ENCODE measurements at regions not wholly inside any gene's neighbourhood (a gene's known extent, or its start where the extent isn't known, plus 50 kb on each side); places are given as distances from the start of the nearest gene placed in this dataset.

DNA sequence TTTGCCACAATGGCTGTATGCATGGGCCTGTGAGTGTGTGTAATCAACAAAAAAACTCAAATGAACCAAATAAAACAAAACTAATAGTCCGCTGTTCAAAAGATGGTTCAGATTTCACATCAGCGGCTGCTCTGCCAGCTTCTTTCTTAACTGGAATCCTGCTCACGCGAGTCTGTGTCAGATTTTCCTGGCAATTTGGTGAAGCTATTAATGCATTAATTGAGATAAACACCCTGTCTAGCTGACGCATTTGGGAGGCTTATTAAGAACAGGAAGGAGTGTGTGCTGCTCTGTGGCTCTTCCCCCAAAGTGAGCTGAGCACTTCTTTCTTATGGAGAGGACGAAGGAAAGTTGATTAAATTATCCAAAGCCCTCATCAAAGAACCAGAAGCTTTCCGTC, 336.6 kb upstream of the MKI67 start:
- no peak for DNase-seq (ENCODE audit: low read depth in 2 of 3, low spot score in 2 of 3)

DNA sequence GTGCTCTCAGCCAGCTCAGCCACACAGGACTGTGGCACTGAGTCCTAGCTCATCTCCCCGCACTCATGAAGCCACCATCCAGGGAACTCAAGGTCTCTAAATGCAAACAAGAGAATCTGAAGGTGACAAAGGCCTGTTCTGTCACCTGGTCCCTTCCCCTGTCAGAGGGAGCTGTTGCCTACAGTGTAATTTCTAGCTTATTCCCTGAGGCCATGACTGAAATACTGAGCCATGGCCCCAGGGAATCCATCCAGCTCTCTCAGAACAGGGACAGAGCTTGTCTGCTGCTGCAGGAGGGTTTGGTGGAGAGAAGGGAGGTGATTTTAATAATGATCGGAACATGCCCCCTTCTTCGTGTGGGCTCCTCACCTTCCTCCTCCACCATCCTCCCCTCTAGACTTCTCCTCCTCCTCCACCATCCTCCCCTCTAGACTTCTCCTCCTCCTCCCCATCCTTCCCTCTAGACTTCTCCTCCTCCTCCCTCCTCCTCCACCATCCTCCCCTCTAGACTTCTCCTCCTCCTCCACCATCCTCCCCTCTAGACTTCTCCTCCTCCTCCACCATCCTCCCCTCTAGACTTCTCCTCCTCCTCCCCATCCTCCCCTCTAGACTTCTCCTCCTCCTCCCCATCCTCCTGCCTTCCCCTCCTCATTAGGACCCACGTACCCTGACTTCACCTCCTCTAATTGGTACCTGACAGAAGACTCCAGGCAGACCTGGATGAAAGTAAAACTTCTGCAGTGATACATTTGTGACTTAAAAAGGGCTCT, 338.0 kb upstream of the MKI67 start:
- DNase-seq (ENCODE audit: low read depth in 2 of 3, low spot score in 2 of 3), result peak in 2 of 3 experiments; percentile 1 to 42

DNA sequence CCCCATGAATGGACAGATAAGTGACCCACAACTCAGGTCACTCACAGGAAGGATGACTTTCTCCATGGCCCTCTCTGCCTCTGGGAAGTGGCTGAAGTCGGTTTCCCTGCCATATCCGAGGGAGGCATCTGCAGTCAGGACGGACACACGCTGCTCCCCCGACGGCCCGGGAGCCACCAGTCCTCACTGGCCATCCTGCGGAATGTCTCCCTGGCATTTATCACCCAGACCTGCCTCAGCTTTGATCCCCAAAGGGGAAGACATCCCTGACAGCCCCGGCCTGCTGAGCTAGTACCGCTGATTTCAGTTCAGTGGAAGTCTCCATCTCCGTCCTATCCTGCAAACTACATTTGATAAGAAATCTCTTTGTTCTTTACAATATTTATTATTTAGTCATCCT, 339.5 kb upstream of the MKI67 start:
- DNase-seq (ENCODE audit: low read depth in 2 of 3, low spot score in 2 of 3), result no peak

DNA sequence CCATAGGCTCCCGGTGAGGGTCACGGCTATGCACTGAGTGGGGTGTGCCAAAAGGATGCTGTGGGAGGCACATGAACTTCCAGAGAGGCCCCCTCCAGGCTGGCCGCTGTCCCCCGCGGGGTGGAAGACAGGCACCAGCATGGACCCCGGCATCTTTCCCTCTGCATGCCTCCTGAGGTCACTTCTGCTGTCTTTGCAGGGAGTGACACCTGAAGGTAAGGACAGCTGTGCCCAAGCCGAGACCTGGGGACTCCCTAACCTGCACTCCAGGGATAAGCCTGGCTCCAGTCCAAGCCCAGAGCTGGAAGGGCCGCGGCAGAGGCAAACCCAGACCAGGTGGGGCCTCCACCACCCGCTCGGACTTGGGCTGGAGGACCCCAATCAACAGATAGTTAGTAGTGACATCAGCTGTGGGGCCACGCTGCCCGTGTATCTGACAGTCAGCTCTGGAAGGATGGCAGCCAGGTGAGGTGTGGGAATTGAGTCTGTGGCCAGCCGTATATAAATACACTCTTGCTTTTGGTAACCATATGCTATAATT, 340.7 kb upstream of the MKI67 start:
- DNase-seq (ENCODE audit: low read depth in 2 of 3, low spot score in 2 of 3), result no peak

DNA sequence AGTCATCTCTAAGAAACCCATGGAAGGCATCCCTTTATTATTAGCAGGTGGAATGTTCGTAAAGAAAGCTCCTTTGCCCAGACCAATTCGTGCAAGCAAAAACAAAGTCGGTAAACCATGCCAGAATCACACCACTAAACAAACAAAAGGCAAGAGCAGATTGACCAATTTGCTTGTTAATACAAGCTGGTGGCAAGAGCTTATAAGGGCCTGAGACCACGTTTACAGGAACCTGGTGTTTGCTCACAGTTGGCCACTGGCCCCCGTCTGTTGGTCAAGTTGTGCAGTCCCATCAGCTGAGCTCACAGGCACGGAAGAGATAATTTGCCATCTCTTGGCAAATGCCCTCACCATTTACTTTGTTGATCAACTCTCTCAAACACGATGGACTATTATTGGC, 342.2 kb upstream of the MKI67 start:
- no peak for DNase-seq (ENCODE audit: low read depth in 2 of 3, low spot score in 2 of 3)

DNA sequence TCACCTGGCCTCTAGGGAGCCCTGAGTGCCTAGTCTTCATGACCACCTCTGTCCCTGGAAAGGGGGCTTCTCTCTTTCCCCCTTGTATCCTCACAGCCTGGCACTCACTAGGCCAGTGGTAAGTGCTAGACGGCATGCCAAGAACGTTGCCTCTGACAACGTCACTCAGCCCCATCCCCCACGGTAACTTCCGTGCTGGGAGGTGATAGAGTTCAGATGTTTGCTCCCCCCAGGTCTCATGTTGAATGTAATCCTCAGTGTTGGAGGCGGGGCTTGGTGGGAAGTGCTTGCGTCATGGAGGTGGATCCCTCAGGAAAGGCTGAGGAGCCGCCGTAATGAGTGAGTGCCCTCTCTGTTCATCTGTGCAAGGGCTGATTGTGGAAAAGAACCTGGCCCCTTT, 343.3 kb upstream of the MKI67 start:
- DNase-seq (ENCODE audit: low read depth in 2 of 3, low spot score in 2 of 3), result no peak

DNA sequence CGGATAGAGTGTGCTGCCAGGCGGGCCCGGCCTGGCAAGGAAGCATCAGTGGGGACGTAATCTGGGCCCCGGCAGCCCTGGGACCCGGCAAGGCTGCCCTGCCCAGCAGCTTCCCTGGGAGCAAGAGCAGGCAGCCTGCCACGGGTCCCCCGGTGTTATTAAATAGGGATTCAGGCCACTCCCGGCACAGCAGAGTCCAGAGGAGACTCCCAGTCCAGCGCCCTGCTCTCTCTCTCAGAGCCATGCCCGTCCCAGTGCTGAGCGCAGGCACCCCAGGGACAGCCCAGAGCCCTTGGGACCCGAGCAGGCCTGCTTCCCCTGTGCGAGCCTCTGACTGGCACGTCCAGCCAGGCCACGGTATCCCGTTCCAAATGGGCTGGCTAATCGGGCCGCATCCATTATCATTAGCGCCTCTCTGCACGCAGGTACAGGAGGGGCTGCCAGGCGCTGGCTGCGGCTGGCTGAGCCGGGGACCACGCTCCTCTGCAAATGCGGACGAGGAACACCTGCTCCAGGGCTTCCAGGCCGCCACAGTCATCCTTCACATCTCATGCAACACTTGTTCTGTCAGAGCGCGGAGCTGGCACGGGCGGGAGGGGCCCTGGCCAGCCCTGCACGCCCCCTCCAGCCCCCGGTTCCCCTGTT, 344.2 kb upstream of the MKI67 start:
- DNase-seq (ENCODE audit: low read depth in 2 of 3, low spot score in 2 of 3), result no peak

DNA sequence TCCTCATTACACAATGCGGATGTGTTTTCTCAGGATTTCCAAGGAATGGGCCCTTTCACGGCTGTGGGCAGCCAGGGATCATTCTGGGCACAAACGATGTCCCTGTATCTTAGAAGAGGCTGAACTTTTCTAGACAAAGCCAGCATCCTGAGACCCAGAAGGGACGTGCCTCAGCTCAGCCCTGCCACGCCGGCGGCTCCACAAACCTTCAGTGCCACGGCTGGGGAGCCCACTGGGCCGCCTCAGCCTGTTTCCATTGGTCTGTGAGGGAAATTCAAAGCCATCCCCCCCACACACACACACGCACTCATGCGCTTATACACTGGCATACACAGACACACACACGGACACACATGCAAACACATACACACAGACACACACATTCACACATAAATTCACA, 344.9 kb upstream of the MKI67 start:
- DNase-seq (ENCODE audit: low read depth in 2 of 3, low spot score in 2 of 3), result no peak

DNA sequence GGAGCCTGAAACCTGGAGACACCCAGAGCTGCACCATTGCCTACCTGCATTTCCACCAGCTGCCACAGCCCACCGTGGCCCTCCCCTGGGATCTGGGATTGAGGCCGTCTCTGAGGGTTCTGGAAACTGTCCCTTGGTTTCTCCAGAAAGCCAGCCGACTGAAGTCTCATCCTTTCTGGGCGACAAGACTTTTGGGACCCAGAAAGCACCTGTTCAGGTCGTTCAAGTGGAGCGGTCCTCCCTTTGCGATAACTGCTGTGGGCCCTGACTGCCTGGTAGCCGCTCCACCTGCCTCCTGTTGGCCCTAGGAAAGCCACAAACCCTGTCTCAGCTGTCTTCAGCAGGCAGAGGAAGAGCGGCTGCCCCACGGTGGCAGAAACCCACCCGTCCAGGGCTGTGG, 346.0 kb upstream of the MKI67 start:
- no peak for DNase-seq (ENCODE audit: low read depth in 2 of 3, low spot score in 2 of 3)

DNA sequence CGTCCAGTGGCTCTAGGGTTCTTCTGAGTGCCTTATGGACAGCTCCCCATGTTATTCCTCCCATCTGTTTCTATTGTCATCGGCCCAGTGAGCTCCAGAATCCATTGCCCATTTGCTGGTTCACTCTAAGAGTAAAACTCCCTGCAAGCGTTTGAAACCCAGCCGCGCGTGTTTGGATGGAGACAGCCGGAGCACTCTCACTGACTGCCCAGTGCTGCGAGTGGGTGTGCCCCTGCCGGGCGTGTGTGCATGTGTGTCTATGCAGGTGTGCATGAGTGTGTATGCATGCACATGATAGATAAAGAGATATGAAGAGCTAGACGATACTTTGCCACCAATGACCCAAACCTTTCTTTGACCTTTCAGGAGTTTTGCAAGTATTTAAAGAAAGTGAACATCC, 347.2 kb upstream of the MKI67 start:
- no peak for DNase-seq (ENCODE audit: low read depth in 2 of 3, low spot score in 2 of 3)

DNA sequence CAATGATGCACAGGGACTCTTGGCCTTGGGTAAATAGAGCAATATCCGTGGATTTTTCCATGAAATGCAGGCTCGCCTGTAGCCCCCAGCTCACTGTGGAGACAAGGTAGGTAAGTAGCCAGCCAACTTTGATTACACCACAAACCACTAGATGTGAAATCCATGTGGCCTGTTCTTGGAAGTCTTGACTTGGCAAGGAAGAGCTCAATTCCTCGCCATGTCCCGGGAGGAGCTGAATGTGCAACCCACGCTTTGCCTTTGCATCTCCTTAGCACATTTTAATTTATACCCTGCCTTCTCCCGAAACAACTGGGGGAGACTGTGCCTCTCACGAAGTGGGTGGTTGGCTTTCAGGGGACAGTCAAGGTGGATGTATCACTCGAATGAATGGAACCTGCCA, 347.7 kb upstream of the MKI67 start:
- no peak for DNase-seq (ENCODE audit: low read depth in 2 of 3, low spot score in 2 of 3)

DNA sequence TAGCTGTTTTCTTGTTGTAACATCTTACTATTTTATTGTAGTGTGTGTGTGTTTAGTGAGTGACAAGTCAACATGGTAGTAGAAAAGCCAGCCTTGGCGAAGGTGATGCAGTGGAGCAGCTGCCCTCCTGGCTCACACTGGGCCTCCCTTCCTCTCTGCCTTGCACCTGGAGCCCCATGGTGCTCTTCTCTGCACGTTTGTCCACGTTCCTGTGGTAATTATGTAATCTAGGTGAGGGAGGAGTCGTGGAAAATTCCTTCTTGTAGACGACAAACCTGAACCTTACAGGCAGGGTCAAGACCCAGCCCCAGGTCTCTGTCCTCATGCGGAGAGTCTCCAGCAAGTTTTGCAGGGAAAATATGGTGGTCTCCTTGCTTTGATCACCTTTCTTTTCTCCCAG, 348.3 kb upstream of the MKI67 start:
- no peak for DNase-seq (ENCODE audit: low read depth in 2 of 3, low spot score in 2 of 3)

DNA sequence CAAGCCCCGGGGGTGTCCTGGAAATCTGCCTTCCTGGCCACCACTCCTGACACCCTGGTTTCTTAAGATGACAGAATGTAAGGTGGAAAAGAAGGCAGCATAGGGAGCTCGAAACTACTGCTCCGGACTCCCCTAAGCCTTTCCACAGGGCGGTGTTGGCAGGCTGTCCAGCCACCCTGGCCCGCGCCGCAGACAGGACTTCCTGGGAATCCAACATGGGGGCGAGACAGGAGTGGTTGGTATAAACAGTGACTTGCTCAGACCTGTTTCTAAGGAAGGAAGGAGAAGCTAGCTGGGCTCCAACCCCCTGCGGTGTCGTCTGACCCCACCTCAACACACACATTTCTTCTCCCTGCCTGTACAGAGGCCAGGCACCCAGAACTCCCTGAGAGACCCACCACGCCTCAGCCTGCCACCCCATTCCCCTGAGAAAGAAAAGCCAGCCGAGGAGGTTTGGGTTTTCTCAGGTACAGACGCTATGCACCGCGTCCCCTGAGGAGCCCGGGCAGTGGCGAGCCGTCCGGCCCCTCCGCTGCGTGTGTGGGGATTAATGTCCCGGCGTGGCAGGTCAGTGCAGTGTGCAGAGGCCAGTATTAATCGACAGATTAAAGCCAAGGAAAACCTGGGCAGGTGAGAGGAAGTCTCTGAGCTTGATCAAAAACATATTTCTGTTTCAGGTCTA, 349.6 kb upstream of the MKI67 start:
- no peak for DNase-seq (ENCODE audit: low read depth in 2 of 3, low spot score in 2 of 3)

DNA sequence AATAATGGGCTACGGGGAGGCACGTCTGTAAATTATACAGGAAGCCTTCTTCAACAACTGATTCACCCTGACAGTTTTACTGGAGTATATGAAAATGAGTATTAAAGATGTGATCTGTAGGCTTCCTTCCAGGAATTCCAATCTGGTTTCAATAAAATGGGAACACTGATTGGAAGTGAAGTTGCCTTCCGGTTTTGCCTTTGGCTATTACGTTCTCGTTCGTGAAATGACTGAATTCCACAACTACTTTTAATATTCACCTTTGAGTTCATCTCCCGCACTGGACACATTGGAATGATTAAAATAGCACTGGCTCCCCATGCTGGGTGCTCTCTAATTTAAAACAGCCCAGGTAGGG, 350.1 kb upstream of the MKI67 start:
- DNase-seq (ENCODE audit: low read depth in 2 of 3, low spot score in 2 of 3), result no peak

DNA sequence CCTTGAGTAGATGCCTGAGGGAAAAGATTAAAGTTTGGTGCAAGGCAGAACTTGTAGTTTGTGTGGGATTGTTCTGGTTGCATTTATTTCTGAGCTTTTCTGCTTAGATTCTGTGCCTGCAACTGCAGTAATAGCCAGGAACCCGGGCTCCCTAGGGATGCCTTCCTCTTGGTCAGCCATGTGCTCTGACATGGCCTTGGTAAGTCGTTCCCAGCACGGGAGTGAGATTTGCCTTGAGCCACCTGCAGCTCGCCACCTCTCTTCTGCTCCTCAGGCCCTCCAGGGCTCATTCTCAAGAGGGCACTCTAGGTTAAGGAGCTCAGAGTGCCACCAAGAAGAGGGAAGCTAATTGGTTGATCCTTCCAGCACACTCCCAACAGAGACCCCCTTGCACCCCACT, 350.6 kb upstream of the MKI67 start:
- DNase-seq (ENCODE audit: low read depth in 2 of 3, low spot score in 2 of 3), result no peak

DNA sequence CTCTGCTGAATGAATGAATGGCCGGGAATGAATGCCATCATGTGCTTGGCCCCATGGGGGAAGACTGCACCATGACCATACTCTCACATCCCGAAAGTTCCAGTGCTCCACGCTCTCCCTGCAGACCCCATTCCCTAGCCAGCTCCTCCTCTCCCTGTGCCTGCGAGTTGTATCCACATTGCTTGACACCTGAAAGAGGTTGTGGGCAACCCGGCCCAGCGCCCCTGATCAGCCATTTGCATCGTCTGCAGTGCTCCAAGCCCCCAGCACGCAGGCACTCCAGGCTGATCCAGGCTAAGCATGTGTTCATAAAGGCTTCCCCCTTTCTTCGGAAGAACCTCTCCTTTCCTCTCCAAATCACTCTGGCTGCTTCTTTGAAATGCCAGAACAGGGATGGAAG, 354.4 kb upstream of the MKI67 start:
- DNase-seq (ENCODE audit: low read depth in 2 of 3, low spot score in 2 of 3), result no peak

DNA sequence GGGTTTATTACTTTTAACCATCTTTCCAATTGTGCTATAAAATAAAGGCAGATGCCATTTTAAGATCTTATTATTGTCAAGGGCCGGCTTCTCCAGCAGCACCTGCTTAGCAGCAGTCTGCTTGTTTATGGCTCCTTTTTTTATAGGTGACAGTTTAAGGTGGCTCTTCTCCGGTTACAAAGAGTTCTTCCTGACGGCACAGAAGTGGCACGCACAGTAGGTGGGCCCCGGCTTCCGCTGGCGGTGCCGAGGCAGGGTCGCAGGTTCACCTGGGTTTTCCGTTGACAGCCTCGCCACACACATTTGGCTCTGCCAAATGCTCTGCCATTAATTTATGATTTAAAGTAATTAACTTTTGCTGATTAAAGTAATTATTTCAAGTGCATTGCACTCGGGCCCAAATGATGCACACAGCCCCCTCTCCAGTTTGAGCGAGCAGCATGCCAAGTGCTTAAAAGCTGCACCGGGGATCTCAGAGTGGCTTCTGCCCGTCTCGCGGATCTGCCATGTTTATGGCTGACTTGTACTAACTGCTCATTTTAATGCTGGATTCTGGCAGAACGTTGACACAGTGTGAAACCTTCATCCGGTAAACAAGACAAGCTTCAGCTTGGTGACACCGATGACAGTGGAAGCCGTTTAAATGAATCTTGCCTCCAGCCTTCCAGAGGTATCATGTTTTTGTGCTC, 355.1 kb upstream of the MKI67 start:
- no peak for DNase-seq (ENCODE audit: low read depth in 2 of 3, low spot score in 2 of 3)

DNA sequence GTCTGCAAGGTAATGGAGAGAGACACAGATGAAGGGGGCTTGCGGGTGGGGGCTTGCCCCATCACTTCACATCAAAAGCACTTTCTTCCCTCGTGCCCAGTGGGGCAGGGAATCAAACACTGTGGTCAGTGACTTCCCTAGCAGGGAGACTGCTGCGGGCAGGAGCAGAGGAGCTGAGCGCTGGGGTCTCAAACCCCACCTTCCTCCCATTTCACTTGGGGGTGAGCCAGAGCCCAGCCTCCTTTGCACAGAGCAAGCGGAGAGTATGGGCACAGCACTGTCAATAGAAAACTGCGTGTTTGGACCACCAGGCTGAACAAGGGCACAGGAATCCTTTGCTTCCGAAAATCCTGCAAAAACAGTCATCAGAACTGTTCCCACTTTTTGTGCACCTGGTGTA, 355.8 kb upstream of the MKI67 start:
- DNase-seq (ENCODE audit: low read depth in 2 of 3, low spot score in 2 of 3), result no peak

DNA sequence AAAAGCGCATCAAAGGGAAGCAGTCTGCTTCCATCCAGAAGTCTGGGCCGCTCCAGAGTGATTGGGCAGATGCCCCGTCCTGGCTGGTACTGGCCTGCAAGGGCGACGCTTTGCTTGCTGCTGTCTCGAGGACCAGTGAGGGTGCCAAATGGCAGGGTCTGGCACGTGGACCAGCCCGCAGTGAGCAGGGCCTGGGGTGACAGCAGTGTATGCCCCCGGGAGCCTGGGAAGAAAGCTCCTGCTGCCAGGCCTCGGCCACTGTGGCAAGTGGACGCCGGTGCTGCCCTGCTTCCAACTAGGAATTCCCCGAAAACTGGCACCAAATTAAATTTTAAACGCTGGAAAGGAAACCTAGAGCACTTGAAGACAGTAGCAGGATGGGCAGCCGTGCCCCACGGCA, 357.0 kb upstream of the MKI67 start:
- no peak for DNase-seq (ENCODE audit: low read depth in 2 of 3, low spot score in 2 of 3)

DNA sequence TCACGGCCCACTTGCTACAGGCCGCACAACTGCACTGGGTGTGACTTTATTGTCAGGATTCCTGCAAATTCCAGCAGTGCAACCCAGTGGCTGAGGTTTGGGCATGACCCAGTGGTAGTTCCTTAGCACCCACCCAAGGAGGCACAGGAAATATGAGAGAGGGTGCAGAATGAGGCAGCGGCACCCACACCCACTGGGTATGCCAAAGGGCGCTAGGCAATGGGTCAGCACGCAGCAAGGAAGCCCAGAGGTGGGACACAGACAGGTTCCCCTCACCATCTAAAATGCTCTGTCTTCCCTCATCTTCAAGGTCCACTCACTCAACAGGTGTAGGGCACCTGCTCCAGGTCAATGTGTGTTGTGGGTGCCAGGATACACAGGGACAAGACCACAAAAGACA, 357.8 kb upstream of the MKI67 start:
- DNase-seq (ENCODE audit: low read depth in 2 of 3, low spot score in 2 of 3), result no peak

DNA sequence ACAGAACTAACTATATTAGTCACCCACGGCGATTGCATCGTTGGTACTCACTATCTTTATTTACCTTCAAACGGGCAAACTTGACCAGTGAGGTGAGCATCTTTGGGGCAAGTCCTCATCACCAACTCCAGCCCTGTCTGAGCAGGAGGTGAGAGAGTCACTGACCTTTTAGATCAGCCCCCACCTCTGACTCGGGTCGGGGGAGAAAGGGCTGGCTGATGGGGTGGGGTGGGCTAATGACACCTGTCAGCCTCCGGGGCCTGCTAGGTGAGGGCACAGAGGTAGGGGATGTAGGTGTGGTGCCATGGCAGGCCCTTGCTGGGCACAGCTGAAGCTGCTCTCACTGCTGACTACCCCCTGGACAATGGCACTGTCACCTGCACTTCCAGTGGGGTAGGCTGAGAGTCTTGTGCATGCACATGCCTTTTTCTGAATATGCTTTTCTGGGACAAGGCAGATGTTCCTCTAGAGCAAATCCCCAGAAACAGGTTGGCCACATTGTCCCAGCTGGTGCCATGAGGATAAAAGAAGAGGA, 359.5 kb upstream of the MKI67 start:
- no peak for DNase-seq (ENCODE audit: low read depth in 2 of 3, low spot score in 2 of 3)

DNA sequence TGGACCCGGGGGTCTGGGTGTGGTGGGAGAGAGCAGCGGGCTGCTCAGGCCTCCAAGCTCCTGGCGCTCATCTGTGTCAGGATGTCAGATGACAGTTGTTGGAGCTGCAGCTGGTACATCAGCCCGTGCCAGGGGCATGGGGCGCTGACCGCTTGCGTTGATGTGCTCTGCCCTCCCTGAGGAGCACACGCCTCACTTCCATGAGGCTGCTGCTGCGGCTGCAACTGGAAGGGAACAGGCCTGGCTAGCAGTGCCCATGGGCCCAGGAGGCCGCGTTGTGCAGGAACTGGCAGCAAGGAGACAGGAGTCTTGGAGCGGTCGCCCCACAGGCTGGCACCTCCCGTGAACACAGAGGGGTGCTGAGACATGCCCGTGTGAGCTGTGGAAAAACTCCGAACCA, 361.3 kb upstream of the MKI67 start:
- DNase-seq (ENCODE audit: low read depth in 2 of 3, low spot score in 2 of 3), result no peak
